IPS-NIHi7 (cell line): ENCODE measurements at regions not wholly inside any gene's neighbourhood (a gene's known extent, or its start where the extent isn't known, plus 50 kb on each side); places are given as distances from the start of the nearest gene placed in this dataset.

Experiments used
- DNase-seq: peaks from one replicate; pipeline ENCODE4 v3.0.0; 2012; ENCODE audit warnings: mixed read lengths; ENCODE audit errors: extremely low spot score

DNA sequence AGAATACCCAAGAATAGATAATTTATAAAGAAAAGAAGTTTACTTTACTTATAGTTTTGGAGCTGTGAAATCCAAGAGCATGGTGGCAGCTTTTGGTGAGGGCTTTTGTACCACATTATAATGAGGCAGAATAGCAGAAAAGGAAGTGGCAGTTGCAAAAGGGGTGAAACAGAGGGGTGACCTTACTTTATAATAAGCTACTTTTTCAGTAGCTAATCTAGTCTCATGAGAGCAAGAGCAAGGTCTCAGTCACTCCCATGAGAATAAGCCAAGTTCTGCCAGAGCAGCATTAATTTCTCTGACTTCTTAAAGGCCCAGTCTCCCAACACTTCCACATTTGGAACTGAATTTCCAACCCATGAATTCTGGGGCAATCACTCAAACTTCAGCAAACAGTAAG, 502.0 kb downstream of the GBA3 start:
- no peak for DNase-seq

DNA sequence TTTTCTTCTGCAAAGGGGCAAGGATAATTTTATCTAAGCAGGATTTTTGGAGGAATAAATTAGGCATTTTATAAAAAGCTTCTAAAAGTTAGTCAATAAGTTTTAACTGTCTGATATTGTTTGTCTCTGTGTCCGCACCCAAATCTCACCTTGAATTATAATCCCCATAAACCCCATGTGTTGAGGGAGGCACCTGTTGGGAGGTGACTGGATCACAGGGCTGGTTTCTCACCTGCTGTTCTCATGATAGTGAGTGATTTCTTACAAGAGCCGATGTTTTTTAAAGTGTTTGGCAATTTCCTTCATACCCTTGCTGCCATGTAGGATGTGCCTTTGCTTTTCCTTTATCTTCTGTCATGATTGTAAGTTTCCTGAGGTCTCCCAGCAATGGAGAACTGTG, 481.4 kb downstream of the GBA3 start:
- no peak for DNase-seq

DNA sequence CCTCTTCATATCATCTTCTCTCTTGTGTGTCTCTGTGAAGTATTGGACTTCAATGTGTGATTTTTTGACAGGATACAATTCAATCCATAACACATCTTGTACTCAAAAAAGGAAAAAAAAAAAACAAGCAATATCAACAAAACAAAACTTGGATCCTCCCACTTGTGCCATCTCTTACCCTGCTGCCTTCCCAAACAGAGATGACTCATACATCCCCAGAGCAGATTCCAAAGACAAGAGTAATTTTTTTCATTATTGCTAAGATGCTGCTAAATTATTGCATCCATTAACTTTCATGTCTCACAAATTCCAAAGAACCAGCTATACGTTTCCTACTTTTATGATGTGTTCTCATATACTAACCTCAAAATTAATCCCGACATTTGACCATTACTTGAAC, 479.2 kb downstream of the GBA3 start:
- no peak for DNase-seq

DNA sequence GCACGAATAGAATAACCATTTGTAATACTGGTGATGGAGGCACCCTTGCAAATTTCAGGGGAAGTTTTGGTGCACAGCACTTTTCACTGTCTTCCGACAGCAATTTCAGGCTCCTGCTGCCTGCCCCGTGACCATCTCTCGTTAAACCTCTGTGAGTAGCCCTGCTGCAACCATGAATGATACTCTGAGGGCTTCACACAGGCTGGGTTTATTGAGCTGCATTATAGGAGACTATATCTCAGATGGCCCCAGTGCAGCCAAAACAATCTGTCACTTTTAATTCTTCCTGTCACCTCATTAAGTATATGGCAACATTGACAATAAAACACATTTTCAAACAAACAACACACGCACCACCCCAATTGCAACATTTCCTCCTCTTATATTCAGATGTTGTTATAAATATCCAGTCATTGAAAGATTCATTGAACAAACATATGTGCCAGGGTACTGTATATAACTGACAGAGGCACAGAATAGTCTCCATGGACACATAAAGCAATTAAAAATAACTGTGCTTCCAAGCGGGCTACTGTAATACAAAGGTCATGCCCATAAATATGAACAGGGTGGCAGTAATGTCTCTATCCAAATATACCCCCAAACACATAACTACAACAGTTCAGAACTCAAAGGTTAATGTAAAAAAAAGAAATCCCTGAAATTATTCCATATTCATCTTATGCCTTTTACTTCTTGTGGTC, 477.0 kb downstream of the GBA3 start:
- DNase-seq: no peak

- DNase-seq: no peak
Observed at GRCh38 chr4:23166919-23167318, 474.2 kb downstream of the GBA3 start.

GRCh38 chr4:23166407-23166806, 473.7 kb downstream of the GBA3 start:
- no peak for DNase-seq

GRCh38 chr4:23165669-23166068, 472.9 kb downstream of the GBA3 start:
- no peak for DNase-seq

GRCh38 chr4:23163647-23164436, 471.1 kb downstream of the GBA3 start:
- peak; percentile 43 for DNase-seq

GRCh38 chr4:23162275-23162674, 469.5 kb downstream of the GBA3 start:
- no peak for DNase-seq

GRCh38 chr4:23161787-23162186, 469.1 kb downstream of the GBA3 start:
- DNase-seq: no peak

- no peak for DNase-seq
Observed at GRCh38 chr4:23153076-23153475, 460.3 kb downstream of the GBA3 start.

DNA sequence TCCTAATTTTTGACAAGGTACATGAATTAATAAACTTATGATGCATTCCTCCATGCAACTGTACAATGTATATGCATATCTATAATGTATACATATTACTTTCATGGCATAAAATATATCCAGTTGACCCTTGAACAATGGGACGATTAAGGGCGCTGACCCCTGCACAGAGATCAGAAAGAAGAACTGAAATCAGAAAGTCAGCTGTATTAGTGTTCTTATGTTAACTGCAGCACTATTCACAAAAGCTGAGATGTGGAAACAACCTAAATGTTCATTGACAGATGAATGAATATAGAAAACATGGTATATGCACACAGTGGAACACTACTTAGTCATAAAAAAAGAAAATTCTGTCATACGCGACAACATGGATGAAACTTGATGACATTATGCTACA, 457.1 kb downstream of the GBA3 start:
- DNase-seq: no peak

GRCh38 chr4:23144707-23145106, 452.0 kb downstream of the GBA3 start:
- no peak for DNase-seq

- peak; percentile 43 for DNase-seq
Observed at GRCh38 chr4:23135792-23136645, 443.3 kb downstream of the GBA3 start.

- DNase-seq: no peak
Observed at GRCh38 chr4:23134331-23134730, 441.6 kb downstream of the GBA3 start.

- no peak for DNase-seq
Observed at GRCh38 chr4:23130845-23131244, 438.1 kb downstream of the GBA3 start.

- DNase-seq: no peak
Observed at GRCh38 chr4:23125118-23125517, 432.4 kb downstream of the GBA3 start.

DNA sequence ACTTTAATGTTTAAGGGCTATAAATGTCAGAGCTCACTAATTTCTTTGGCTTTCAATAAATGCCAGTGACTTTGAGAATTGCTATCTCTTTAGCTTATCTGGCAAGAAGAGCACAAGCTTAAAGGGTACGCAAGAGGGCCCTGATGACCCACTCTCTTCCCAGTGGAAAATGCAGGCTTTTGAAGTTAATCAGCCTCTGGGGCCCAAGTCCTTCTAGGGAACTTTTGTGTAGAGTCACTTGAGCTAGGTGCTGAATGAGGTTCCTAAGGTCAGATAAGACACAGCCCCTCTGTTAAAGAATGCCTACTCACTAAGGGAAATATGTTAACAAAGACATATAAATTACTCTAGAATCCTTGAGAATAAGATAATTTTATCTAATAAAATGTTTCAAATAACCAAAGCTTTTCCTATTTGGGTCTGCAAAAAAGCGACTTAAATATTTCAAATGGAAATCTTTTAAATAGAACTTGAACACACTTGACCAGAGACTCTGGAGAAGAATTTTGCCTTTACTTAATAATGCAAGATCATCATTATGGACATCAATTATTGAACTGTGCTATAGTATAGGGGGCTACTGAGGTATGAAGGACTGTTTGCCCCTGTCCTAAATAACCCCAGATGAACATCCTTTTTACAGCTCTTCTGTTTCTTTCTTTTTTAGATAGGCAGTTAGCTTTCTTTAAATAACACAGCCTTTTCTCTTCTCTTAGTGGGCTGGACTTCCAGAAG, 430.1 kb downstream of the GBA3 start:
- peak; percentile 11 for DNase-seq

DNA sequence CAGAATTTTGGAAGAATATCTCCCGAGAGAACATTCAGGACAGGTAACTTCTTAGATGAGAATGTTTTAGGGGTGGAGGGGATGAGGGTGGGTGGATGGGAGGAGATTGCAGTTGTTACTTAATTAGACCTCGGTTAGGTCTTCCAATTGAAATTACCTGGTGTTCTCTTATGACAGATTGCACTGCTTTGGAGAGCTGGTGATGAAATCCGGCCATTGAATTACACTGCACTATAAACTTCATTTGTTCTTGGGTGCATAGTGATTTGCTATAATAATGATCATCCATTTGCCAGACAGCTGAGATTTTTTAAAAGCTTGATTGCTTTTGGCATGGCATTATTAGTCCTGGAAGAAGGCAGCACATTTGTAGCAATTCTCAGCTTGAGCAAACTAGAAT, 427.6 kb downstream of the GBA3 start:
- DNase-seq: no peak

GRCh38 chr4:23117826-23118225, 425.1 kb downstream of the GBA3 start:
- no peak for DNase-seq

DNA sequence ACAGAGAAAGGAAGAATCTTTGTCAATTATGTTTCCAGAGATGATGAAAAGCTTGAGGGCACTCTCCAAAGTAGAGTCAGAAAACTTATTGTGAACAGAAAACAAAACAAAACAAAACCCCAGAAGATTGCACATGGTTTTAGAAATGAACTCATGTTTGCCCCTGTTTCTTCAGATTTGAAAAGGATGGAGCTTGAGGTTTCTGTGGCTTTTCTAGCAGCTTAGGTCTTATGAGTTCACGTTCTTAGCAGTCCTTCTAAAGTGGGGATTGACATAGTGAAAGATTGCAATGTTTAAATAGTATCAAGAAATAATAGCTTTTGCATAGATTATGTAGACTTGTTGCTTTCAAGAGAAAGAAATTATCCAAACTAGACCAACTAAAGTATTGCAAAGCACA, 421.8 kb downstream of the GBA3 start:
- DNase-seq: no peak

DNA sequence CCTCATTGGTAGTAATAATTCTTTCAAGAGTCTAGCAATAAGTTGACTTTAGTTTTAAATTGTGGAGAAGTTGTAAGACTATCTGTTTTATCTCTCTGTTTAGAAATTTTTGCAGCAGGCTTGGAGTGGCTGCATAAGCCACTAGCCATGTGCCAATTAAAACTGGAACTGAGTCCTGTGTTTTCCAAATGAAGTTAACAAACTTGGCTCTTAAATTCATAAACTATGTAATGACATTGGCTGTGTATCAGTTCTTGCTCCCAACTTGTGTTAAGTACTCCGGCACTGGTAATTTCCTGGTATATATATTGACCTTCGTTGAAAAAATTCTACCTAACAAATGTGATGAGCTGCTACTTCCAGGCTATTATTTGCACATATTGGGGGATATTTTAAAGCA, 420.4 kb downstream of the GBA3 start:
- no peak for DNase-seq
